IMR-90 (cell line): ENCODE measurements at regions not wholly inside any gene's neighbourhood (a gene's known extent, or its start where the extent isn't known, plus 50 kb on each side); places are given as distances from the start of the nearest gene placed in this dataset.

Experiments
- ATAC-seq: fragments of 200-7000 bp; cut with Tn5 transposase; 2 replicates; pipeline ENCODE4 v1.9.1; 2020; ENCODE audit warnings: low read depth, mild to moderate bottlenecking, moderate library complexity
- BruUV-seq: library from RNA; stranded (reverse); fragments of 400-500 nt; replicated peaks from 2 replicates; lab custom pipeline; 2021; lab: Mats Ljungman, UMichigan
- CTCF ChIA-PET: fragments of 300-600 bp; formaldehyde crosslinking; extraction: SDS; loops from one replicate; lab custom pipeline; 2021; ENCODE audit warnings: antibody characterized with exemption; lab: Yijun Ruan, JAX
- POLR2A ChIA-PET: fragments of 300-600 bp; sonication (Branson Sonifier 250); formaldehyde crosslinking; loops from one replicate; lab custom pipeline; 2022; ENCODE audit warnings: antibody characterized with exemption; ENCODE audit not compliant: unreplicated experiment; lab: Charles Lee
- DNase-seq: peaks from one replicate; pipeline ENCODE4 v3.0.0; 2013
- H2AFZ ChIP-seq: replicated peaks from 2 replicates; pipeline ENCODE3; 2013; ENCODE audit warnings: low read length, mild to moderate bottlenecking; ENCODE audit not compliant: poor library complexity
- H2AK5ac ChIP-seq: 2 replicates; pipeline ENCODE4 v1.6.1; 2013; ENCODE audit warnings: low read depth, low read length, inconsistent platforms
- H2AK9ac ChIP-seq: replicated peaks from 2 replicates; pipeline ENCODE3; 2013; ENCODE audit warnings: mild to moderate bottlenecking, low read depth, low read length, moderate library complexity; ENCODE audit not compliant: poor library complexity
- H2BK120ac ChIP-seq: 2 replicates; pipeline ENCODE4 v1.6.1; 2013; ENCODE audit warnings: low read depth, low read length, inconsistent platforms
- H2BK15ac ChIP-seq: 3 replicates; pipeline ENCODE4 v1.6.1; 2013; ENCODE audit warnings: low read depth, low read length, inconsistent platforms
- H2BK20ac ChIP-seq: 2 replicates; pipeline ENCODE4 v1.6.1; 2013; ENCODE audit warnings: low read depth, mild to moderate bottlenecking, inconsistent platforms, low read length, moderate library complexity
- H2BK5ac ChIP-seq: 2 replicates; pipeline ENCODE4 v1.6.1; 2013; ENCODE audit warnings: mild to moderate bottlenecking, low read depth, low read length, inconsistent platforms; ENCODE audit not compliant: poor library complexity, severe bottlenecking
- H3K14ac ChIP-seq: replicated peaks from 2 replicates; pipeline ENCODE4 v1.6.1; 2013; ENCODE audit warnings: low read depth, low read length, inconsistent platforms
- H3K18ac ChIP-seq: 2 replicates; pipeline ENCODE4 v1.6.1; 2013; ENCODE audit warnings: low read depth, low read length, control low read depth
- H3K23ac ChIP-seq: 2 replicates; pipeline ENCODE4 v1.6.1; 2013; ENCODE audit warnings: low read depth, low read length, inconsistent platforms
- H3K27ac ChIP-seq: 2 replicates; pipeline ENCODE4 v1.5.1; 2013; ENCODE audit warnings: mild to moderate bottlenecking, control low read depth, low read length; ENCODE audit not compliant: insufficient read depth
- H3K27me3 ChIP-seq: 2 replicates; pipeline ENCODE4 v1.6.1; 2013; ENCODE audit warnings: low read length; ENCODE audit not compliant: control insufficient read depth, insufficient read depth
- H3K36me3 ChIP-seq: 2 replicates; pipeline ENCODE4 v1.6.1; 2013; ENCODE audit warnings: low read length, mixed read lengths; ENCODE audit not compliant: control insufficient read depth, insufficient read depth
- H3K4ac ChIP-seq: 2 replicates; pipeline ENCODE4 v1.6.1; 2013; ENCODE audit warnings: low read depth, low read length, inconsistent platforms
- H3K4me1 ChIP-seq: 2 replicates; pipeline ENCODE4 v1.6.1; 2013; ENCODE audit warnings: low read length, mixed read lengths; ENCODE audit not compliant: control insufficient read depth, insufficient read depth
- H3K4me2 ChIP-seq: 2 replicates; pipeline ENCODE4 v1.6.1; 2013; ENCODE audit warnings: low read depth, mild to moderate bottlenecking, control low read depth, low read length, moderate library complexity
- H3K4me3 ChIP-seq: 2 replicates; pipeline ENCODE4 v1.5.1; 2013; ENCODE audit warnings: low read depth, mild to moderate bottlenecking, control low read depth, low read length, moderate library complexity; ENCODE audit not compliant: insufficient read depth
- H3K56ac ChIP-seq: 2 replicates; pipeline ENCODE4 v1.6.1; 2013; ENCODE audit warnings: low read length, inconsistent platforms; ENCODE audit not compliant: insufficient read depth; ENCODE audit errors: extremely low read depth
- H3K79me1 ChIP-seq, 2 experiments: 2 replicates each; pipeline ENCODE4 v1.6.1; 2013; ENCODE audit warnings: low read length in 2 of 2, inconsistent platforms in 1 of 2, low read depth in 1 of 2
- H3K9ac ChIP-seq: 2 replicates; pipeline ENCODE4 v1.6.1; 2013; ENCODE audit warnings: low read depth, low read length, control low read depth
- H3K9me1 ChIP-seq: 2 replicates; pipeline ENCODE4 v1.6.1; 2013; ENCODE audit warnings: low read length, inconsistent platforms; ENCODE audit not compliant: insufficient read depth
- H3K9me3 ChIP-seq: 2 replicates; pipeline ENCODE4 v1.6.1; 2013; ENCODE audit warnings: low read length; ENCODE audit not compliant: control insufficient read depth, insufficient read depth
- H4K20me1 ChIP-seq: 2 replicates; pipeline ENCODE4 v1.6.1; 2013; ENCODE audit warnings: low read length, inconsistent platforms; ENCODE audit not compliant: insufficient read depth
- H4K5ac ChIP-seq: 2 replicates; pipeline ENCODE4 v1.6.1; 2013; ENCODE audit warnings: mild to moderate bottlenecking, low read depth, low read length, control low read depth
- H4K8ac ChIP-seq, 2 experiments: 2 replicates each; pipeline ENCODE4 v1.6.1; 2013; ENCODE audit warnings: low read depth in 2 of 2, low read length in 2 of 2, control low read depth in 1 of 2, inconsistent platforms in 1 of 2
- H4K91ac ChIP-seq: 2 replicates; pipeline ENCODE4 v1.6.1; 2013; ENCODE audit warnings: low read depth, low read length, inconsistent platforms; ENCODE audit not compliant: insufficient read depth
- BHLHE40 ChIP-seq: fragments of 150-350 bp; IDR thresholded peaks from 2 replicates; pipeline ENCODE4 v1.6.1; 2016; ENCODE audit warnings: mild to moderate bottlenecking, low read depth, low read length
- CEBPB ChIP-seq: IDR thresholded peaks from 2 replicates; pipeline ENCODE4 v1.6.1; 2012; ENCODE audit warnings: low read depth, low read length, improper control_type of control experiment
- FOS ChIP-seq: fragments of 150-350 bp; IDR thresholded peaks from 2 replicates; pipeline ENCODE4 v1.6.1; 2016; ENCODE audit warnings: low read depth, low read length
- RFX5 ChIP-seq: IDR thresholded peaks from 2 replicates; pipeline ENCODE4 v1.8.0; 2012; ENCODE audit warnings: low read depth, mild to moderate bottlenecking, low read length, moderate library complexity
- WGBS, 2 experiments: methylation state at CpG; one replicate each; pipeline versions ENCODE4 v1.1.5 to v1.1.7; 2013; ENCODE audit warnings: missing lambda C conversion rate in 2 of 2; ENCODE audit not compliant: insufficient read length in 1 of 2; ENCODE audit errors: extremely low coverage in 2 of 2; 5-methylcytosine and 5-hydroxymethylcytosine counted together
- dilution Hi-C: fragments of 300-500 bp; cut with HindIII; formaldehyde crosslinking; loops from one replicate; pipeline ENCODE4 v1.14.3; 2018; ENCODE audit warnings: low sequenced_read_pairs; ENCODE audit not compliant: unreplicated experiment
- in situ Hi-C: fragments of 300-500 bp; cut with MboI; formaldehyde crosslinking; loops from 3 replicates; pipeline ENCODE4 v1.14.3; 2019; ENCODE audit warnings: low sequenced_read_pairs, inconsistent platforms, mixed read lengths
- intact Hi-C: fragments of 100-400 bp; cut with micrococcal nuclease; formaldehyde crosslinking; loops from 2 replicates; pipeline ENCODE4 v1.10.0; 2022

GRCh38 chr3:157815739-157816138 is 290.5 kb downstream of the SHOX2 start:
- Histone ChIP-seq H2BK5ac (no peak overlapping the region), H3K9me1 (no peaks in the 10 kb centered on the region), H3K56ac (no peak overlapping the region), H3K9ac (no peak overlapping the region), H2AK5ac (no peak overlapping the region), H4K8ac (no peak overlapping the region), H2BK20ac (no peak overlapping the region), H2BK120ac (no peak overlapping the region), H3K23ac (no peak overlapping the region), H2BK15ac (no peak overlapping the region), H4K91ac (no peak overlapping the region), H3K4ac (no peak overlapping the region), H3K27ac (no peak overlapping the region), H4K20me1 (no peaks in the 10 kb centered on the region), H3K4me3 (no peak overlapping the region), H3K14ac (no peak overlapping the region), H3K9me3 (no peaks in the 10 kb centered on the region), H2AFZ (no peak overlapping the region), H3K18ac (no peak overlapping the region), H3K79me1 (no peaks in the 10 kb centered on the region), H3K4me1 (no peaks in the 10 kb centered on the region), H2AK9ac (no peak overlapping the region), H3K36me3 (no peaks in the 10 kb centered on the region), H4K5ac (no peak overlapping the region), H3K27me3 (peaks cover 4% of the 10 kb centered on the region; the same call in 1 of the 2 replicates), H3K4me2 (no peak overlapping the region)
- DNase-seq, result no peak
- no TSS peak for BruUV-seq
- TF ChIP-seq CEBPB (no peak), BHLHE40 (no peak), RFX5 (no peak), FOS (no peak)
- intact Hi-C loops (no loop called here), dilution Hi-C loops (no loop called here), in situ Hi-C loops (no loop called here)
- WGBS, 2 experiments, result no CpG with 5 or more reads among the region's 3 CpGs
- ChIA-PET POLR2A (no interaction called here), CTCF (no interaction called here)
- no peak for ATAC-seq
